ENCODE measurements at regions not wholly inside any gene's neighbourhood (a gene's known extent, or its start where the extent isn't known, plus 50 kb on each side); places are given as distances from the start of the nearest gene placed in this dataset.

DNA sequence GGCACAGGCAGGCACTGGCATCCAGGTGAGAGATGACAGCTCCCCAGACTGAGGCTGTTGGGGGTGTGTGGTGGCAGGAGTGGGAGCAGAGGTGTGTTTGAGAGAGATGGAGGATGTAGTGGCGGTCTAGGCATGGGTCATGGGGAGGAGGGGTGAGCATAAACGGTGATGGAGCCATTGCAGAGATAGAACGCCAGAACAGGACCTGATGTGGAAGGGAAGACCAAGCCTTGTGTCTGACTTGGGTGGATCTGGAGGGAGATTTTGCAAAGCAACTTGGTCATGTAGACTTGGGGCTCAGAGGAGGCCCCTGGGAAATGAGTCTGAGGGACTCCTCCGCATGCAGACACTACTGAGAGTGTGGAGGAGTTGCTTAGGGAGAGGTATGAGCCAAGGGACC is 50.0 kb upstream of the CLDN5 start:
- no peak for DNase-seq (ENCODE audit: low spot score)

DNA sequence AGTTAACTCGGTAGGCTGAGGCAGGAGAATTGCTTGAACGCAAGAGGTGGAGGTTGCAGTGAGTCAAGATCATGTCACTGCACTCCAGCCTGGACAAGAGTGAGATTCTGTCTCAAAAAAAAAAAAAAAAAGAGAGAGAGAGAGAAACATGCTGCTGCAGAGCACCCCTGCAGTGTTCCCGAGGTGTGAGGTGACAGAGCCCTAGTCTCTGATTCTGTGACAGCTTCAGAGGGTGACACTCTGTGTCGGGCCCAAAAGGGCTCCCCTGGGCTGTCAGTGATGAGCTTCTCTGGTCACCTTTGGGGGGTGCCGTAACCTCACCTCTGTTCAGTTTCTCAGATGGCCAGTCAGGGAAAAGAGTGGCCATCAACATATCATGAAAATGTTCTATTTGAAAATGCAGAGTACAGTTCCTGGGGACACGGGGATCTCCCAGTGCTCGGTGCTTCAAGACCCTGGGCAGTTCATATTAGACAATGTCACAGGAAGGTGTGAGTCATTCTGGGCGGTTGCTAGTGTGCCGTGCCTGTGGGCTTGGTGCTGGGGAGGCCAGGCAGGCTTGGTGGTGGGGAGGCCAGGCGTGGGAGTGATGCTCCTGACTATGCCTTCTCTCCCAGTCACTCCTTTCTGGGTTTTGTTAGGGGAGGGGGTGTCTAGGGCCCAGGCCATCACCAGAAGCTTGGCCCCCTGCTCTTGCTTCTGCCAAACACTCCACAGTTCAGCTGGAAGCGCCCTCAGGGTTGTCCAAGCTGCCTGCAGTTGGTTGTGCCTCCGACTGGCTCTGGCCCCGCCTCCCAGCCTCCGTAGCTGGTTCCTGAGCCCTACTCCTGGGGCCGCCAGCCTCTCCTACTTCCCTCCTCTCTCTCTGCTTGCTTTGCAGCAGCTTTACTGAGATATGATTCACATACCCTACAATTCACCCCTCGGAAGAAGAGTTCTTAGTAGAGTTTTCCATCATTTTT is 52.5 kb upstream of the CLDN5 start:
- peak; percentile 57 for DNase-seq (ENCODE audit: low spot score)

DNA sequence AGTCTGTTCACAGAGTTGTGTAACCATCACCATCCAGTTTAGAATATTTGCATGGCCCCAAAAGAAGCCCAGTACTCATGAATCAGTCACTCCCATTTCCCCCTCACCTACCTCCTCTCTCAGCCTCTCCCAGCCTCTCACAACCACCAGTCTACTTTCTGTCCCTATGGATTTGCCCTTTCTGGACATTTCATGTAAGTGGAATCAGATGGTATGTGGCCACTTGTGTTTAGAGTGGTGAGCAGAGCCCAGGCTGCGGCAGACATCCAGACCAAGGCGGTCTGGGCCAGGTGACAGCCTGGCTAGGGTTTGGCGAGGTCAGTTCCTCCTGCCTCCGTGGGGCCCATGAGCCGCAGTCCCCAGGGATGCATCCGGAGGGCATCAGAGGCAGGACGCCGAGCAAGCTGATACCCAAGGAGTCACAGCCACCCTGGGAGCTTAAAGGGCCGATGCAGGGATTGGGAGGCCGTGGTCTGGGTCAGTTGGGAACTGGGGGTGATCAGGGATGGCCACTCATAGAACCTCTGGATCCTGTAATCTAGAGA is 53.3 kb upstream of the CLDN5 start:
- DNase-seq (ENCODE audit: low spot score), result no peak

DNA sequence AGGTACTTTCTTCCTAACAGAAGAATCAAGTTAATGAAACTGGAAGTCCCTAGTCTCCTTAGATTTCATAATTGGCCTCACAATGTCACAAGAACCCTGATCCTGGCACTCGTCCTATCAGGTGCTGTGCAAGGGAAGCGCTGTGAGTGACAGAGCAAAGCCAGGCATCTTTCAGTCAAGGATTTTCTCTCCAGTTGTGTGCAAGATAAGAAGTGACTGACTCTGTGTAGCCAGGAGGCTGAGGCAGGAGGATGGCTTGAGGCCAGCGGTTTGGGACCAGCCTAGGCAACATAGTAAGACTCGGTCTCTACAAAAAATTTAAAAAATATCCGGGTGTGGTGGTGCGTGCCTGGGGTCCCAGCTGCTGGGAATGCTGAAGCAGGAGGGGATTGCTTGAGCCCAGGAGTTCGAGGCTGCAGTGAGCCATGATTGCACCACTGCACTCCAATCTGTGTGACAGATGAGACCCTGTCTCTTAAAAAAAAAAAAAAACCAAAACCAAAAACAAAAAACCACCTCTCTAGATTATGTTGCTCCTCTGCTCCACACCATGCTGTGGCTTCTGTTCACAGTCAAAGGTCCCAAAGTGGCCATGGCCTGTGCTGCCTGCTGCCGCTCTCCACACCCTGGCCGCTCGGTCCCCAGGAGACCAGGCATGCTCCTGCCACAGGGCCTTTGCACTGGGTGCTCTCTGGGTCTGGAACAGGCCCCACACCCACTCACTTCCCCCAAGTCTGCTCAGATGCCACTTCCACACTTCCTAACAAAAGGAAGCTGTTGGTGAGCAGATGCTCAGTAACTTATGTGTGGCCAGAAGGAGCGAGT is 54.2 kb upstream of the CLDN5 start:
- DNase-seq (ENCODE audit: low spot score), result no peak

DNA sequence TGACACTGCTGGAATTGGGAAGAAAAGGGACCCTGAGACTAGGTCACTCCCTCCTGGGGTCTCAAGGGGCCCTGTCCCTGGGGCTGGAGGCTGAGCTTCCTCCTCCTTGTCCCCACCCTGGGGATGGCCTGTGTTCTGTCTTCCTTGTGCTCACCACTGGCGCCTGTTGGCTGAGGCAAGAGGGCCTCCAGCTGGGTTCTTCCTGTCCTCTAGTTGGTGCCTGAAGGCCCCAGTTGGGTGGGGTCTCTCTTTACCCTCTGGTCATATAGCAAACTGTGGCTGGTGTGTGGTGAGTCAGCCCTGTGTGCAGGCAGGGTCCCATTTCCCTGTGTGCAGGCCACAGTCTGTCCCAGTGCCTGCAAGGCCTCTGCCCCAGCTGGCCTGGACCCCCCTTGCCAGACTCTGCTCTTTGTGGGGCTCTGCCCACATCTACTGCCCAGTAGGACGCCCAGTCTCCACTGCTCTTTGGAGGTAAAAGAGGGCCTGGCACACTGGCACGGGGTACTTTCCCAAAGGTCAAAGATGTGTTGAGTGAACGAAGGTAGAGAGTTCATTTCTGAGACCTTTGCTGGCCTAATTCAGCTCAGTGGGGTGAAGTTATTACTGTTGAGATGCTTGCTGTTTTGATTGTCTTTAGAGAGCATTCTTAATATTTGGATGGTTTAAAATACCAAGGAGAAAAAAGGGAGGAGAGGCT is 55.1 kb upstream of the CLDN5 start:
- no peak for DNase-seq (ENCODE audit: low spot score)

DNA sequence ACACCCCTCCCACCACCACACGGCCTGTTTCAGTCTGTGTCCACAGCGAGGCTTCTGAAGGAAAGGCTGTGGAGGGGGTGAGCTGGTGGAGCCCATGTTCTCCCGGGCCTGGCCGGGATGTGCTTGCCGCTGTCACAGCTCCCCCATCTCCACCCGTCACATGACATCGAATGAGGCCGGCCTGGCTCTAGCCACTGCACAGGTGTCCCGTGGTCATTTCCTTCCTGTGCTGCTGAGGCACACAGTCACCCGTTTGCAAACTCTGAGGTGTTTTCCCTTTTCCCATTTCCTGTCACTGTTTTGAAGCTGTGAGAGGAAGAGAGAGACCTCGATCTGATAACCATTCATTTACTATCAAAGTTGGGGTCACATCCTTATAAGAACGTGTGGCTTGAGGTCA is 55.7 kb upstream of the CLDN5 start:
- DNase-seq (ENCODE audit: low spot score), result no peak

DNA sequence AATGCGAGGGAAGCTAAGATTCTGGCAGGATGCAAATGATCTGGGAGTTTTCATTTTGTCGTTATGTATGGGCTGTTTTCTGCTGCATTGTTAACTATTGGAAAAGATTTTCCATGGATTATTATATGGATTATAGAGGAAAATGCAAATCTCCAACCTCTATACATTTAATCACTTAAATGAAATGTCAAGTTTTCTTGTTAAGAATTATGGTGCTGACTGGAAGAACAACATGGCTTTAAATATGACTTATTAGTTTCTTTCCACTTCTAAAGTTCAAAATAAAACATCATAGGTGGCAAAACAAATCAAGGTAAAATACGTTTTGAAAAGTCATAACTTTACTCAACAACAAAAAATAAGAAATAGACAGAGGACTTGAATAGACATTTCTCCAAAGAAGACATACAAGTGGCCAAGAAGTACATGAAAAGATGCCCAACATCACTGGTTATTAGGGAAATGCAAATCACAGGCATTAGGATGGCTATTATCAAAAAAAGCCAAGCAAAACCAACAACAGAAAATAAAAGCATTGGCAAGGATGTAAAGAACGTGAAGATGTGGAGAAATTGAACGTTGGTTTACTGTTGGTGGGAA is 56.2 kb upstream of the CLDN5 start:
- no peak for DNase-seq (ENCODE audit: low spot score)

DNA sequence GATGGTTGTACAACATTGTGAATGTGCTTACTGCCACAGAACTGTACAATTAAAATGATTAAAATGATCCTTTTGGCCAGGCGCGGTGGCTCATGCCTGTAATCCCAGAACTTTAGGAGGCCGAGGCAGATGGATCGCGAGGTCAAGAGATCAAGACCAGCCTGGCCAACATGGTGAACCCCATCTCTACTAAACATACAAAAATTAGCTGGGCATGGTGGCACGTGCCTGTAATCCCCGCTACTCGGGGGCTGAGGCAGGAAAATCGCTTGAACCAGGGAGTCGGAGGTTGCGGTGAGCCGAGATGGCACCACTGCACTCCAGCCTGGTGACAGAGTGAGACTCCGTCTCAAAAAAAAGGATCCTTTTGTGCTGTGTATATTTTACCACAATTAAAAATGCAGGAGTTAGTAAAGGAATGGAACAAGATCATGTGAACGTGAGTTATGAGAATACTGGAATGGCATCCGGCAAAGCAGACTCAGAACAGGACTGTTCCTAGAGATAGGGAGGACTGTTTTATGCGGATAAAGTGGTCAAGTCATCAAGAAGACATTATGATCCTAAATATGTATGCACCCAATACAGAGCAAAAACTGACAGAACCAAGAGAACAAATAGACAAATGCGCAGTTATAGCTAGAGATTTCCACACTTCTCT is 58.0 kb upstream of the CLDN5 start:
- DNase-seq (ENCODE audit: low spot score), result no peak

DNA sequence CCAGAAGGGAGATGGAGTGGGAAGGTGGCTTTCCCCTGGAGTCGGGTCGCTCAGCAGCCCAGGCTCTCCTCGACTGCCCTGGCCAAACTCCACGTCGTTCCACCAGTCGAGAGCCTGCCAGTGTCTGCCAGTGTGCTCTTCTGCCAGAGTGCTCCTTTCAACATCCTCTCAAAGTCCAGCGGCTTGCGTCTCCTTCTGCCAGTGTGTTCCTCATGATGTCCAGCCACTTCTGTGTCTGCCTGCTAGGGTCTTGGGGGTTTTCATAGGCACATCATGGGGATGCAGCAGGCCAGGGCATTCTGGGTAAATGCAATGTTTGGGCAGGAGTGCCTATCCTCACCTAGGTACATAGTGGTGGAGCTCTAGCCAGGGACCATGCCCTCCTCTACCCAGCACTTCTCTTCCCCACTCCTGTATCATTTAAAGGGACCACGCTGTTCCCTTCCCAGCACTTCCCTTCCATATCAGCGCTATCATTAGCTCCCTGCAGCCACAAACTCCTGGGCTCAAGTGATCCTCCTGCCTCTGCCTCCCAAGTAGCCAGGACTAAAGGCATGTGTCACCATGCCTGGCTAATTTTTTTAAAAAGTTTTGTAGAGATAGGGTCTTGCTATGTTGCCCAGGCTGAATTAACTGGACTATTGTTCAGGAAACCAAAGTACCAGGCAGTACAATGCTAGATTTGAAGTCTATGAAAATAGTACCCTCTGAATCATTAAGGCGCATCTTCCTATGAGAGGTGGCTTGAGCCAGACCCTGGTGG is 62.9 kb upstream of the CLDN5 start:
- no peak for DNase-seq (ENCODE audit: low spot score)

DNA sequence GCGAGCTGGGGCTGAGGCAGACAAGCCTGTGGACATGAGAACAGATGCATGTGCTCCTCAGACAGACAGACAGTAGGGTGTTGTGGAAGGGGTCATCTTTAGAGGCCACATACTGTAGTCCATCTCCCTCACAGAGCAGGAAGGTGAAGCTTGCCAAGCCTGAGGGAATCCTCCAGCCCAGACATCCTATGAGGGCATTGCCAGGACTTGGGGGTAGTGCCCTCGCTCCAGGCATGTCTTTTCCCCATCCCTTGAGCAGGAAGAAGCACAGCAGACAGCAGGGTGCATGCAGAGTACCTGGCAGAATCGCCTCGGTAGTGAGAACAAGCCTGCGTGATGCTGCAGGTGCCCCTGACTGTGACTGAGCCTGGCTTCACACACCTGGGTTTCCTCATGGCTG is 66.5 kb upstream of the CLDN5 start:
- no peak for DNase-seq (ENCODE audit: low spot score)

DNA sequence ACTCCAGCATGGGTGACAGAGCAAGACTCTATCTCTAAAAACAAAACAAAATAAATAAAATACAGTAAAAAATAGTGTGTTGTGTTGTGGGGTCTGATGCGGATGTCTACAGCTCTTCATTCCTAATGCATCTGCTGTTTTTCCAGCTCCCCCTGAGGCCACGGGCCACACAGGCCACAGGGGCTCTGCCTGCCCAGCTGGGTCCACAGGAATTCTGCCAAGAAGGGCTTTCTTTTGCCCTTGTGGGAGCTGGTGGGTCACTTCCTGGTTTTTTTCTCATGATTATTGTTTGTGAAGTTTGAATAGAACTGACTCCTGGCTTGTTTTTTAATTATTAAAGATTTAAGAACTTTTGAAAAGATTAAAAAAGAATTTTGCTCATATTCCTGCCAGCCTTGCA is 67.4 kb upstream of the CLDN5 start:
- no peak for DNase-seq (ENCODE audit: low spot score)

DNA sequence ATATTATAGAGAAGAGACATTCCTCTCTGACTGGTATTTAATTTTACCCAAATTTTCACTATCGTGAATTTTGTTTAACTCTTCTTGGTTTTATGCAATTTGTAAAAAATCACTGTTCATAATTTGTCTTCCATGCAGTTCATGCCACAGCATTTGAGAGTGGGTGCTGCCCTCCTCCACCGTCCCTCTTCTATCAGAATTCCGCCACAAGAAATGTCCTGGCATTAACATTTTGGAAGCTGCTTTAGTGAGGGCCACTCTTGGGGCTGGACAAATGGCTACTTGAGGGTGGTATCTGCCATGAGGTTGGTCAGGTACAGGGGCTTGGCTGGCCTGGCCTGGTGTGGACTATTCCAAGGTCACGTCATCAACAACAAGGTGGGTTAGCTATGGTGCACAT is 68.3 kb upstream of the CLDN5 start:
- DNase-seq (ENCODE audit: low spot score), result no peak

DNA sequence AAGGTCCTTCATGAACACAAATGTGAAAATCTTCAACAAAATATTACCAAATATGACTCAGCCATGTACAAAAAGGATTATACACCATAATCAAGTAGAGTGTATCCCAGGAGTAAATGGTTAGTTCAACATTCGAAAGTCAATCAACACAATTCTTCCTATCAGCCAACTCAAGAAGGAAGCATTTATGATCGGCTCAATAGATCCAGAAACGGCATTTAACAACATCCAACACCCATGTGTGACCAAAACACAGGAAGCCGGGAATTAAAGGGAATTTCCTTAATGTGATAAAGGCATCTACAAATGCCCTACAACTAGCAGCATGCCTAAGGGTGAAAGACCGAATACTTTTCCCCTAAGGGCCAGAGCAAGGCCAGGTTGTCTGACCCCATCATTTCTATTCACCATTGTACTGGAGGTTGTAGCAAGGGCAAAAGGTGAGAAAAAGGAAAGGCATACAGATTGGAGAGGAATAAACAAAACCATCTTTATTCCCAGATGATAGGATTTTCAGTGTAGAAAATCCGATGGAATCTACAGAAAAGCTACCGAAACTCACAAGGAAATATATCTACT is 69.9 kb upstream of the CLDN5 start:
- no peak for DNase-seq (ENCODE audit: low spot score)

DNA sequence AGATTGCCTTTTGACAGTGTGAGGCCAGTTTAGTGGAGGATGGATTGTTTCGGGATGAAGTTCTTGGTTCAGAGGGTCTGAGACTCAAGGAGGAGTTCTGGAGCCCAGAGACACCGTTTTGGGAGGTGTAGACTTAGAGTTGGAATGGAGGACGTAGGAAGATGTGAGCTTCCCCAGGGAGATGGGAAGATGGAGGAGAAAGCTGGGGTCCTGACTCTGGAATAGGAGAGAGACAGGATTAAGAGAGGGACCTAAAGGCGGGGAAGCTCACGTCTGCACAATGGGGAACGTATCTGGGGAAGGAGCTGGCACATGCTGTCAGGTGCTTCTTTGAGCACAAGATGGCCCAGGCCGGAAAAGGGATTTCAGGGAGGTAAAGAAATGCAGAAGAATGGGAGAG is 71.3 kb upstream of the CLDN5 start:
- DNase-seq (ENCODE audit: low spot score), result no peak

DNA sequence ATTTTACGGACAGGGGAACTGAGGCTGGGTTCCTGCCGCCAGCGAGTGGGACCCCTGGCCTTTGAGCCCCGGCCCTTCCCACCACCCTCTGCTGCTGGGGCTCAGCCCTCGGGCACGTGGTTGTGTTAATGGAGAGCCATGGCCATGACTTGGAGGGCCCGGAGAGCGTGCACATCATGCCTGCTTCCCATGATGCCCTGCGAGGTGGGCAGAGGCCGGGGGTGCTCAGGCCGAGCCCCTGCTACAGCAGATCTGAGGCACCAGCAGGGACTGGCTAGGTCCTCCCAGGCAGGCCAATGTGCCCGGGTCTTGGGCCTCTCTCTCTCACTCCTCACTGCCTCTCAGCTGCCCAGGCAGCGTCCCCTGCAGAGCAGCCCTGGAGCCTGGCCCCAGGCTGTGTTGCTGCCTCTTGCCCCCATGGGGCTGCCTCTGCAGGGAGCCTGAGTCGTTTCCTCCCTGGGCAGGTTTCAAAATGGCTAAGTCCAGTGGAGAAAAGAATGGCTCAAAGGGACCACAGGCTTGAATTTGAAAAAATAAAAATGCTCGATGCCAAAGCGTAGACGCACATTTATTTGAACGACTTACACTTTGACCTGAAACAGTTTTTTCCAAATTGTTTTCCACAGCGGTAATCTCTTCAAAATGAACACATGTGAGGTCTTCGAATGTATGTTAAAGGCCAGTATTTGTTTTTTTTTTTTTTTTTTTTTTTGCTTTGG is 72.6 kb upstream of the CLDN5 start:
- no peak for DNase-seq (ENCODE audit: low spot score)

DNA sequence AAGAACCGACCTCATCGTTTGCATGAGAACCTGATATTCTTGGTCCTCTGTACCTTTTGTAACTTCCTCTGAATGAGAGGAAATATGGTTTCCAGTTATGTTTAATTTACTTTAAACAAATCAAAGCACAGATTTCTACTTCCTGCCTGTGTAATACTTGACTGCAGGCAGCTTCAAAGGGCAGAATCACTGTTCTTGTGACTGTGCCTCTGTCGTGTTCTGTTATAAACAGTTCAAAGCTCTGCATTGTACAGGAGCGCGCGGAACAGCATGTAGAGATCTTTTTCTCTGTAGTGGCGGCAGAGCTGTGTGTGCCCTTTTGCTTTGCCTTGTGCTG is 73.2 kb upstream of the CLDN5 start:
- no peak for DNase-seq (ENCODE audit: low spot score)

DNA sequence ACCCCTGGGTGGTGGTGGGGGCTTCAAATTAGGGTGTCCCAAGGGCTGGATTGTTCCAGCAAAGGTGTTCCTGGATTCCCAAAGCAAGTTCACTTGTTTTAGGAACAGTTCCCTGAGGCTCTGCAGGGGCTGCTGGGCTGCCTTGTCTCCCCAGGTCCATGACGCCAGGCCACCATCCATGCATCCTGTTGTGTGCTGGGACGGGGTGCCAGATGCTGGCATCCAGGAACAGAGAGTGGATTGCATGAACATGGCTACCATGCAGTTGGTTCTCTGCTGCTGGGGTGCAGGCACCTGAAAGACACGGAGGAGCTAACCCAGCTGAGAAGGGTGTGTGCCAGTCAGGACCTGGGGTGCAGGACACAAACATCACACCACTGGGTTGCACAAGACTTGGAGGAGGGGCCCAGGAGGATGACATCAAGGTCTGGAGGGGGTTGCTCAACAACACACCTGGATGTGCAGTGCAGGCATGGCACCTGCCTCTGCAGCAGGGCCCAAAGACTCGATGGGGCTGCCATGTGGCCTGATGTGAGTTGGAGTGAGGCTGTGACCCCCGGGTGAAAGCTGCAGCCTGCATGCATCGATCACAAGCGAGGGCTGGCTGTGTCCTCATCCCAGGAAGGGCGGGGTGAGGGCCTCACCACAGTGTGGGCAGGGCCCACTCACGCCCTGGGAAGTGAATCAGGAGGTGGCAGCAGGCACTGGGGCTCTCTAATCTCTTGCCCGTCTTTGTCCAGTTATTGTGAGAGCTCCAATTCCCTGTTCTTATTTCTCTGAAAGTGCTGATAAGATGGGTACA is 74.0 kb upstream of the CLDN5 start:
- no peak for DNase-seq (ENCODE audit: low spot score)

DNA sequence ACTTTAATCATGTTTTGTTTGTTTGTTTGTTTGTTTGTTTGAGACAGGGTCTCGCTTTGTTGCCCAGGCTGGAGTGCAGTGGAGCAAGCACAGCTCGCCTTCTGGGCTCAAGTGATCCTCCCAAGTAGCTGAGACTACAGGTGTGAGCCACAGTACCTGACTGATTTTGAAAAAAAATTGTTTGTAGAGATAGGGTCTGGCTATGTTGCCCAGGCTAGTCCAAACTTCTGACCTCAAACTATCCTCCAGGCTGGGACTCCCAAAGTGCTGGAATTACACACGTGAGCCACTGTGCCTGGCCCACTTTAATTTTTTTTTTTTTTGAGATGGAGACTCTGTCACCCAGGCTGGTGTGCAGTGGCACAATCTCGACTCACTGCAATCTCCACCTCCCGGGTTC is 74.8 kb upstream of the CLDN5 start:
- no peak for DNase-seq (ENCODE audit: low spot score)
